PFSK-1 (cell line): ENCODE measurements at regions not wholly inside any gene's neighbourhood (a gene's known extent, or its start where the extent isn't known, plus 50 kb on each side); places are given as distances from the start of the nearest gene placed in this dataset.

ENCODE experiments used
- FOXP2 ChIP-seq: optimal IDR thresholded peaks from 2 replicates; pipeline ENCODE3; 2011; ENCODE audit warnings: borderline replicate concordance, control low read depth, inconsistent platforms; ENCODE audit not compliant: insufficient read depth; ENCODE audit errors: extremely low read length, extremely low read depth
- POLR2AphosphoS5 ChIP-seq: IDR thresholded peaks from 2 replicates; pipeline ENCODE4 v1.6.1; 2012; ENCODE audit warnings: low read depth, mild to moderate bottlenecking, control low read depth, low read length, moderate library complexity
- REST ChIP-seq, 2 experiments: IDR thresholded peaks; 2 replicates each; pipeline versions ENCODE4 v1.6.1 to v1.8.0; 2011 to 2012; ENCODE audit warnings: low read depth in 2 of 2, low read length in 2 of 2, control low read depth in 1 of 2, inconsistent platforms in 1 of 2, mild to moderate bottlenecking in 1 of 2, moderate library complexity in 1 of 2; ENCODE audit not compliant: insufficient read depth in 1 of 2
- SIN3A ChIP-seq: IDR thresholded peaks from 2 replicates; pipeline ENCODE4 v1.6.1; 2012; ENCODE audit warnings: mild to moderate bottlenecking, low read length, moderate library complexity, borderline replicate concordance; ENCODE audit not compliant: insufficient read depth
- TAF1 ChIP-seq: IDR thresholded peaks from 2 replicates; pipeline ENCODE4 v1.6.1; 2012; ENCODE audit warnings: low read length, control low read depth, borderline replicate concordance; ENCODE audit not compliant: insufficient read depth

- TF ChIP-seq SIN3A (no peak), REST (IDR thresholded peaks at IDR 0.05; ENCODE audit: insufficient read depth in 1 of 2, low read depth in 2 of 2, low read length in 2 of 2) (no peak), FOXP2 (no peak), TAF1 (no peak), POLR2AphosphoS5 (no peak)
Measured at GRCh38 chr2:195490319-195490718, 166.7 kb upstream of the SLC39A10 start.

- TF ChIP-seq SIN3A (no peak), TAF1 (no peak), FOXP2 (no peak), REST (IDR thresholded peaks at IDR 0.05; ENCODE audit: insufficient read depth in 1 of 2, low read depth in 2 of 2, low read length in 2 of 2) (no peak), POLR2AphosphoS5 (no peak)
Measured at GRCh38 chr2:195489101-195489500, 167.9 kb upstream of the SLC39A10 start.

GRCh38 chr2:195488567-195488966 lies 168.5 kb upstream of the SLC39A10 start:
- TF ChIP-seq REST (IDR thresholded peaks at IDR 0.05; ENCODE audit: insufficient read depth in 1 of 2, low read depth in 2 of 2, low read length in 2 of 2) (no peak), TAF1 (no peak), FOXP2 (no peak), POLR2AphosphoS5 (no peak), SIN3A (no peak)

- no peak for TF ChIP-seq POLR2AphosphoS5
Measured at GRCh38 chr2:195486987-195487644, 169.9 kb upstream of the SLC39A10 start.

GRCh38 chr2:195486520-195486919 lies 170.5 kb upstream of the SLC39A10 start:
- TF ChIP-seq REST (IDR thresholded peaks at IDR 0.05; ENCODE audit: insufficient read depth in 1 of 2, low read depth in 2 of 2, low read length in 2 of 2) (no peak), POLR2AphosphoS5 (no peak), SIN3A (no peak)
